Neural progenitor cell (in vitro differentiated cells): ENCODE measurements at regions not wholly inside any gene's neighbourhood (a gene's known extent, or its start where the extent isn't known, plus 50 kb on each side); places are given as distances from the start of the nearest gene placed in this dataset.

ENCODE experiments used
- CTCF ChIP-seq: fragments of 200-600 bp; sonication (generic); IDR thresholded peaks from 2 replicates; pipeline ENCODE4 v1.5.1; 2017; ENCODE audit warnings: antibody characterized with exemption, mild to moderate bottlenecking
- EZH2 ChIP-seq: fragments of 200-600 bp; sonication (generic); IDR thresholded peaks from 2 replicates; pipeline ENCODE4 v1.6.1; 2017; ENCODE audit warnings: antibody characterized with exemption, mild to moderate bottlenecking, moderate library complexity

- TF ChIP-seq EZH2 (no peak), CTCF (no peak)
These were observed 149.5 kb downstream of the MTX2 start for GRCh38 chr2:176418768-176419167.
